GM20000 (cell line): ENCODE measurements at regions not wholly inside any gene's neighbourhood (a gene's known extent, or its start where the extent isn't known, plus 50 kb on each side); places are given as distances from the start of the nearest gene placed in this dataset.

ENCODE experiments used
- DNase-seq: peaks from one replicate; pipeline ENCODE4 v3.0.0; 2012; ENCODE audit warnings: low spot score
- CTCF ChIP-seq: IDR thresholded peaks from 2 replicates; pipeline ENCODE4 v1.5.1; 2012; ENCODE audit warnings: mild to moderate bottlenecking, control low read depth; ENCODE audit errors: extremely low read depth, missing control alignments

GRCh38 chr13:69485991-69486592 is 621.5 kb upstream of the ATXN8OS start:
- TF ChIP-seq CTCF: no peak

GRCh38 chr13:69477451-69477850 is 630.2 kb upstream of the ATXN8OS start:
- DNase-seq: no peak
- TF ChIP-seq CTCF: no peak

More at GRCh38 chr13:69485991-69486592, 621.5 kb upstream of the ATXN8OS start:
- DNase-seq: no peak

- DNase-seq: no peak
- TF ChIP-seq CTCF: no peak
These were observed 633.5 kb upstream of the ATXN8OS start for GRCh38 chr13:69474011-69474685.

GRCh38 chr13:69468624-69469023 is 639.0 kb upstream of the ATXN8OS start:
- no peak for TF ChIP-seq CTCF
- no peak for DNase-seq

- no peak for TF ChIP-seq CTCF
- no peak for DNase-seq
These were observed 646.2 kb upstream of the ATXN8OS start for GRCh38 chr13:69461397-69461796.

GRCh38 chr13:69459346-69459745 is 648.3 kb upstream of the ATXN8OS start:
- no peak for TF ChIP-seq CTCF
- no peak for DNase-seq

GRCh38 chr13:69458013-69458412 is 649.6 kb upstream of the ATXN8OS start:
- no peak for TF ChIP-seq CTCF
- DNase-seq: no peak
